Neural progenitor cell (in vitro differentiated cells): ENCODE measurements at regions not wholly inside any gene's neighbourhood (a gene's known extent, or its start where the extent isn't known, plus 50 kb on each side); places are given as distances from the start of the nearest gene placed in this dataset.

Experiments used
- DNase-seq: peaks from one replicate; pipeline ENCODE4 v3.0.0-alpha.2; 2016; ENCODE audit warnings: low spot score
- H2AFZ ChIP-seq: fragments of 200-600 bp; sonication (generic); replicated peaks from 2 replicates; pipeline ENCODE4 v1.6.1; 2016; ENCODE audit warnings: antibody characterized with exemption
- H3F3A ChIP-seq: fragments of 200-600 bp; sonication (generic); 2 replicates; pipeline ENCODE4 v1.6.1; 2016; ENCODE audit warnings: antibody characterized with exemption, low read depth
- H3K27ac ChIP-seq: fragments of 200-600 bp; sonication (generic); 2 replicates; pipeline ENCODE4 v1.5.1; 2016; ENCODE audit warnings: mild to moderate bottlenecking
- H3K27me3 ChIP-seq: fragments of 200-600 bp; sonication (generic); 2 replicates; pipeline ENCODE4 v1.6.1; 2016; ENCODE audit warnings: mild to moderate bottlenecking, moderate library complexity
- H3K36me3 ChIP-seq: fragments of 200-600 bp; sonication (generic); 2 replicates; pipeline ENCODE4 v1.5.1; 2016
- H3K4me1 ChIP-seq: fragments of 200-600 bp; sonication (generic); 2 replicates; pipeline ENCODE4 v1.6.1; 2016; ENCODE audit warnings: mixed run types
- H3K4me2 ChIP-seq: fragments of 200-600 bp; sonication (generic); 2 replicates; pipeline ENCODE4 v1.6.1; 2016
- H3K4me3 ChIP-seq: fragments of 200-600 bp; sonication (generic); 2 replicates; pipeline ENCODE4 v1.5.1; 2016
- H3K79me2 ChIP-seq: fragments of 200-600 bp; sonication (generic); 2 replicates; pipeline ENCODE4 v1.6.1; 2016; ENCODE audit warnings: low read depth
- H3K9ac ChIP-seq: fragments of 200-600 bp; sonication (generic); 2 replicates; pipeline ENCODE4 v1.6.1; 2016
- H3K9me3 ChIP-seq: fragments of 200-600 bp; sonication (generic); 2 replicates; pipeline ENCODE4 v1.5.1; 2016; ENCODE audit warnings: low read depth
- H4K20me1 ChIP-seq: fragments of 200-600 bp; sonication (generic); 2 replicates; pipeline ENCODE4 v1.6.1; 2016; ENCODE audit warnings: low read depth
- H3K27ac Mint-ChIP-seq: 3 replicates; pipeline ENCODE4 v1.8.0; 2021; ENCODE audit warnings: mixed read lengths
- H3K27me3 Mint-ChIP-seq: 2 replicates; pipeline ENCODE4 v1.8.0; 2022; ENCODE audit warnings: low read depth, mild to moderate bottlenecking, inconsistent platforms, moderate library complexity, mixed read lengths; ENCODE audit not compliant: insufficient read depth
- H3K36me3 Mint-ChIP-seq: 3 replicates; pipeline ENCODE4 v1.8.0; 2021; ENCODE audit warnings: mixed read lengths
- H3K4me1 Mint-ChIP-seq: 3 replicates; pipeline ENCODE4 v1.8.0; 2021; ENCODE audit warnings: mixed read lengths
- H3K4me3 Mint-ChIP-seq: 3 replicates; pipeline ENCODE4 v1.8.0; 2021; ENCODE audit warnings: mild to moderate bottlenecking, moderate library complexity, mixed read lengths
- H3K9me3 Mint-ChIP-seq: 3 replicates; pipeline ENCODE4 v1.8.0; 2020; ENCODE audit warnings: mixed read lengths
- EZH2 ChIP-seq: fragments of 200-600 bp; sonication (generic); IDR thresholded peaks from 2 replicates; pipeline ENCODE4 v1.6.1; 2017; ENCODE audit warnings: antibody characterized with exemption, mild to moderate bottlenecking, moderate library complexity
- EZH2phosphoT487 ChIP-seq: fragments of 200-600 bp; sonication (generic); IDR thresholded peaks from 2 replicates; pipeline ENCODE4 v1.6.1; 2017; ENCODE audit warnings: antibody characterized with exemption
- TF ChIP-seq, protein P1 (sequence below): fragments of 200-600 bp; sonication (generic); IDR thresholded peaks from 2 replicates; pipeline ENCODE4 v1.5.1; 2017; ENCODE audit warnings: antibody characterized with exemption, mild to moderate bottlenecking

DNA sequence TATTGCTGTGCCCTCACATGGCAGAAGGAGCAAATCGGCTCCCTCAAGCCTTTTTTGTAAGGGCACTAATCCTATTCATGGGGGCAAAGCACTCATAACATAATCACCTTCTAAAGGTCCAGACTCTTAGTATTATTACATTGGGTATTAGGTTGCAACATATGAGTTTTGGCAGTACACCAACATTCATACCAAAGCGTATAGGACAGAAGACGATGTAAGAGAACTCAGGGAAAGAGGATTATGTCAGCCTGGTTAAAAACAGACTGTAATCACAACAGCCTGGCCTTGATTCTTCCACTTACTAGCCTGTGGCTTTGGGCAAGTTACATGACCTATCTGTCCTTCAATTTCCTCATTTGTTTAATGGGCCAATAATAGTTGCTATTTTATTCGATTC lies 828.5 kb upstream of the NECTIN3 start:
- no peak overlapping the region for H2AFZ ChIP-seq
- no peaks in the 10 kb centered on the region for H3K36me3 Mint-ChIP-seq
- H3K4me2 ChIP-seq = no peak overlapping the region
- no peaks in the 10 kb centered on the region for H3K27me3 ChIP-seq
- peaks cover 7% of the 10 kb centered on the region for H3K4me1 Mint-ChIP-seq
- no peaks in the 10 kb centered on the region for H4K20me1 ChIP-seq
- H3K27ac Mint-ChIP-seq = no peak overlapping the region
- no peaks in the 10 kb centered on the region for H3F3A ChIP-seq
- no peak overlapping the region for H3K9ac ChIP-seq
- no peak overlapping the region for H3K27ac ChIP-seq
- TF ChIP-seq EZH2phosphoT487 = no peak
- no peak for TF ChIP-seq EZH2
- TF ChIP-seq, protein P1, sequence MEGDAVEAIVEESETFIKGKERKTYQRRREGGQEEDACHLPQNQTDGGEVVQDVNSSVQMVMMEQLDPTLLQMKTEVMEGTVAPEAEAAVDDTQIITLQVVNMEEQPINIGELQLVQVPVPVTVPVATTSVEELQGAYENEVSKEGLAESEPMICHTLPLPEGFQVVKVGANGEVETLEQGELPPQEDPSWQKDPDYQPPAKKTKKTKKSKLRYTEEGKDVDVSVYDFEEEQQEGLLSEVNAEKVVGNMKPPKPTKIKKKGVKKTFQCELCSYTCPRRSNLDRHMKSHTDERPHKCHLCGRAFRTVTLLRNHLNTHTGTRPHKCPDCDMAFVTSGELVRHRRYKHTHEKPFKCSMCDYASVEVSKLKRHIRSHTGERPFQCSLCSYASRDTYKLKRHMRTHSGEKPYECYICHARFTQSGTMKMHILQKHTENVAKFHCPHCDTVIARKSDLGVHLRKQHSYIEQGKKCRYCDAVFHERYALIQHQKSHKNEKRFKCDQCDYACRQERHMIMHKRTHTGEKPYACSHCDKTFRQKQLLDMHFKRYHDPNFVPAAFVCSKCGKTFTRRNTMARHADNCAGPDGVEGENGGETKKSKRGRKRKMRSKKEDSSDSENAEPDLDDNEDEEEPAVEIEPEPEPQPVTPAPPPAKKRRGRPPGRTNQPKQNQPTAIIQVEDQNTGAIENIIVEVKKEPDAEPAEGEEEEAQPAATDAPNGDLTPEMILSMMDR = no peak
- H3K9me3 Mint-ChIP-seq = no peaks in the 10 kb centered on the region
- H3K4me1 ChIP-seq = no peaks in the 10 kb centered on the region
- peaks cover 2% of the 10 kb centered on the region for H3K27me3 Mint-ChIP-seq
- H3K36me3 ChIP-seq = no peaks in the 10 kb centered on the region
- H3K79me2 ChIP-seq = no peaks in the 10 kb centered on the region
- no peaks in the 10 kb centered on the region for H3K9me3 ChIP-seq
- H3K4me3 Mint-ChIP-seq = no peak overlapping the region
- DNase-seq = no peak
- H3K4me3 ChIP-seq = no peak overlapping the region

DNA sequence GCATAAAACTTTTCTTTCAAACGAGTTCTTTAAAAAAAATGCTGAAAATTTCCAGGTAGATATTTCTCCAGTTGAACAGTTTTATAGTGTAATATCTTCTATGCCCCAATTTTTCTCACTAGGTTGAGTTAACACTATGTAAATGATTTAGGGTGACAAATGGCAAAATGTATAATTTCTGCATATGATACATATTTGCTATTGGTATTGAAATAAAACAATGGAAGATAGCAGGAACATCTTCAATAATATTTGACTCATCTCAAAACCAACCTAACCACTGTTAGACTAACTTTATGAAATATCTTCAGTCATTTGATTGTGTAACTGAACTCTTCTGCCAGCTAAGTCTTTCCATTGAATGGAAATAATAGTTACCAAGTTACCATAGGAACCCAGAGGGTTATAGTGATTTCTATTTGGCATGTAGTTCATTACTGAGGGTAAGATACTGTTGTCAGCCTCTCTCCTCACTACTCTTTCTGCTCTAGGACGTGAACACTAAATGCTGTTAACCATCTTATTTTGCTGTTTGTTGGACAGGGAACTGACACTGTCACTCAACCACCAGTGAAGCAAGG lies 824.7 kb upstream of the NECTIN3 start:
- Mint-ChIP-seq H3K27ac (no peak overlapping the region), H3K4me1 (peaks cover 7% of the 10 kb centered on the region), H3K27me3 (no peaks in the 10 kb centered on the region), H3K36me3 (no peaks in the 10 kb centered on the region), H3K4me3 (no peak overlapping the region), H3K9me3 (no peaks in the 10 kb centered on the region)
- no peaks in the 10 kb centered on the region for H3K9me3 ChIP-seq
- no peak overlapping the region for H3K4me2 ChIP-seq
- H3K9ac ChIP-seq = no peak overlapping the region
- no peaks in the 10 kb centered on the region for H3K79me2 ChIP-seq
- no peak overlapping the region for H2AFZ ChIP-seq
- H3K4me1 ChIP-seq = no peaks in the 10 kb centered on the region
- H3K27ac ChIP-seq = no peak overlapping the region
- no peaks in the 10 kb centered on the region for H3K36me3 ChIP-seq
- H3F3A ChIP-seq = no peaks in the 10 kb centered on the region
- no peak for DNase-seq
- H3K27me3 ChIP-seq = no peaks in the 10 kb centered on the region
- TF ChIP-seq EZH2 (no peak), EZH2phosphoT487 (no peak)
- TF ChIP-seq, protein P1 = no peak
- no peaks in the 10 kb centered on the region for H4K20me1 ChIP-seq
- no peak overlapping the region for H3K4me3 ChIP-seq

DNA sequence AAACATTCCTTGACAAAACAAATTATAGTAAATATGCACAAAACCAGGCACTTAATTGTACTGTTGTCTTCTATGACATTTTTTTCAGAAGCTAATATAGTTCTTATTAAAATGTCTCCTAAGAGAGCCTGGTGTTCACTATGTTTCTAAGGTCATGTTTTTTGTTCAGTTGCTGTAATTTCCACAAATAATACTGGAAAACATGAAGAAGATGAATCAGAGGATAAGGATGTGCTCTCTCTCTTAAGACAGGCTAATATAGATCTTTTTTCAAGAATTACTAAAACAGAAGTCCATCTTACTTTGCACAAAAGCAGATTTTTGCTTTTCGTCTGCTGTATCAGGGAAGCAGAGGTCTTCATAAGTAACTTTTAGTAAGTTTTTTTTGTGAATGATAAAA lies 823.0 kb upstream of the NECTIN3 start:
- Histone ChIP-seq H3K4me1 (no peaks in the 10 kb centered on the region), H3K27me3 (no peaks in the 10 kb centered on the region), H3F3A (no peaks in the 10 kb centered on the region), H3K4me3 (no peak overlapping the region), H3K4me2 (no peak overlapping the region), H4K20me1 (no peaks in the 10 kb centered on the region), H3K9me3 (no peaks in the 10 kb centered on the region), H3K36me3 (no peaks in the 10 kb centered on the region), H2AFZ (no peak overlapping the region), H3K27ac (no peak overlapping the region), H3K79me2 (no peaks in the 10 kb centered on the region), H3K9ac (no peak overlapping the region)
- H3K36me3 Mint-ChIP-seq = no peaks in the 10 kb centered on the region
- no peak overlapping the region for H3K27ac Mint-ChIP-seq
- no peaks in the 10 kb centered on the region for H3K9me3 Mint-ChIP-seq
- DNase-seq = no peak
- peaks cover 7% of the 10 kb centered on the region for H3K4me1 Mint-ChIP-seq
- H3K4me3 Mint-ChIP-seq = no peak overlapping the region
- TF ChIP-seq, protein P1 = no peak
- TF ChIP-seq EZH2 = no peak
- TF ChIP-seq EZH2phosphoT487 = no peak
- no peaks in the 10 kb centered on the region for H3K27me3 Mint-ChIP-seq
